ENCODE measurements at regions not wholly inside any gene's neighbourhood (a gene's known extent, or its start where the extent isn't known, plus 50 kb on each side); places are given as distances from the start of the nearest gene placed in this dataset.

GRCh38 chr13:90362707-90363106 lies 984.8 kb upstream of the MIR17HG start:
- RAD21 ChIA-PET (ENCODE audit: low non-redundant PET in 1 of 2, low total read pairs in 2 of 2, uncharacterized antibody in 2 of 2, unreplicated experiment in 2 of 2): no interaction called here
- DNase-seq (ENCODE audit: low read depth, low spot score): no peak
- CTCF ChIA-PET: no interaction called here
- Histone ChIP-seq H3K27me3 (ENCODE audit: insufficient read depth, low read length) (no peaks in the 10 kb centered on the region), H3K4me2 (ENCODE audit: low read length) (no peak overlapping the region), H3K27ac (ENCODE audit: low read depth, low read length) (no peak overlapping the region), H3K4me1 (ENCODE audit: control insufficient read depth in 1 of 2, insufficient read depth in 2 of 2, low read length in 2 of 2) (no peaks in the 10 kb centered on the region), H3K4me3 (replicated peaks in 1 of 2; ENCODE audit: low read depth in 1 of 2, low read length in 2 of 2) (no peak overlapping the region), H3K9me3 (ENCODE audit: control insufficient read depth in 1 of 2, insufficient read depth in 1 of 2, low read depth in 1 of 2, low read length in 2 of 2) (no peaks in the 10 kb centered on the region), H3K36me3 (ENCODE audit: control insufficient read depth in 1 of 2, insufficient read depth in 2 of 2, low read length in 2 of 2) (no peaks in the 10 kb centered on the region), H4K20me1 (ENCODE audit: insufficient read depth) (no peaks in the 10 kb centered on the region), H2AFZ (ENCODE audit: low read depth, low read length, poor library complexity, severe bottlenecking) (no peak overlapping the region), H3K9ac (ENCODE audit: low read length) (no peak overlapping the region), H3K79me2 (ENCODE audit: insufficient read depth, low read length) (no peaks in the 10 kb centered on the region), H3K9me2 (ENCODE audit: insufficient read depth) (no peaks in the 10 kb centered on the region; the same call in 1 of the 2 replicates)
- BruUV-seq (replicated peaks): no TSS peak
- no peak for ATAC-seq
- TF ChIP-seq ZNF274 (IDR thresholded peaks at IDR 0.05; ENCODE audit: low read depth, low read length) (no peak), YY1 (IDR thresholded peaks at IDR 0.05; ENCODE audit: extremely low read depth, insufficient replicate concordance, low read depth, low read length) (no peak), SP1 (IDR thresholded peaks at IDR 0.05; ENCODE audit: low read depth) (no peak), SIN3A (IDR thresholded peaks at IDR 0.05; ENCODE audit: low read depth) (no peak), POLR2AphosphoS5 (IDR thresholded peaks at IDR 0.05; ENCODE audit: low read depth, low read length) (no peak), CEBPB (IDR thresholded peaks at IDR 0.05; ENCODE audit: low read depth) (no peak), POLR2A (IDR thresholded peaks at IDR 0.05; ENCODE audit: borderline replicate concordance, extremely low read depth, insufficient read depth, insufficient read length) (no peak), ZFX (IDR thresholded peaks at IDR 0.05) (no peak), EZH2 (IDR thresholded peaks at IDR 0.05) (no peak), ELF1 (IDR thresholded peaks at IDR 0.05; ENCODE audit: borderline replicate concordance, low read depth) (no peak), FOSL1 (IDR thresholded peaks at IDR 0.05; ENCODE audit: low read depth) (no peak)
- TF ChIP-seq, protein P1, sequence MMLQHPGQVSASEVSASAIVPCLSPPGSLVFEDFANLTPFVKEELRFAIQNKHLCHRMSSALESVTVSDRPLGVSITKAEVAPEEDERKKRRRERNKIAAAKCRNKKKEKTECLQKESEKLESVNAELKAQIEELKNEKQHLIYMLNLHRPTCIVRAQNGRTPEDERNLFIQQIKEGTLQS (IDR thresholded peaks at IDR 0.05): no peak
- TF ChIP-seq, protein P2, sequence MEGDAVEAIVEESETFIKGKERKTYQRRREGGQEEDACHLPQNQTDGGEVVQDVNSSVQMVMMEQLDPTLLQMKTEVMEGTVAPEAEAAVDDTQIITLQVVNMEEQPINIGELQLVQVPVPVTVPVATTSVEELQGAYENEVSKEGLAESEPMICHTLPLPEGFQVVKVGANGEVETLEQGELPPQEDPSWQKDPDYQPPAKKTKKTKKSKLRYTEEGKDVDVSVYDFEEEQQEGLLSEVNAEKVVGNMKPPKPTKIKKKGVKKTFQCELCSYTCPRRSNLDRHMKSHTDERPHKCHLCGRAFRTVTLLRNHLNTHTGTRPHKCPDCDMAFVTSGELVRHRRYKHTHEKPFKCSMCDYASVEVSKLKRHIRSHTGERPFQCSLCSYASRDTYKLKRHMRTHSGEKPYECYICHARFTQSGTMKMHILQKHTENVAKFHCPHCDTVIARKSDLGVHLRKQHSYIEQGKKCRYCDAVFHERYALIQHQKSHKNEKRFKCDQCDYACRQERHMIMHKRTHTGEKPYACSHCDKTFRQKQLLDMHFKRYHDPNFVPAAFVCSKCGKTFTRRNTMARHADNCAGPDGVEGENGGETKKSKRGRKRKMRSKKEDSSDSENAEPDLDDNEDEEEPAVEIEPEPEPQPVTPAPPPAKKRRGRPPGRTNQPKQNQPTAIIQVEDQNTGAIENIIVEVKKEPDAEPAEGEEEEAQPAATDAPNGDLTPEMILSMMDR (IDR thresholded peaks at IDR 0.05 in 2 of 3, conservative IDR thresholded peaks at IDR 0.05 in 1 of 3; ENCODE audit: borderline replicate concordance in 1 of 3, insufficient read depth in 1 of 3, low read depth in 2 of 3, low read length in 2 of 3): no peak
- POLR2A ChIA-PET: no interaction called here
- intact Hi-C loops (cut with micrococcal nuclease): no loop called here

All from HCT116 (cell line).